ENCODE measurements at regions not wholly inside any gene's neighbourhood (a gene's known extent, or its start where the extent isn't known, plus 50 kb on each side); places are given as distances from the start of the nearest gene placed in this dataset.
"Not testable (repeated sequence)": the region's sequence is repeated elsewhere in the genome, so short reads cannot be mapped to it uniquely, and the experiment has no call there.

- peak; percentile 80 for DNase-seq
These were observed 56.3 kb upstream of the KRTAP5-11 start for GRCh38 chr11:71638801-71639519.

GRCh38 chr11:71639520-71639849 lies 56.8 kb upstream of the KRTAP5-11 start:
- DNase-seq, result not testable (repeated sequence)

GRCh38 chr11:71639916-71640315 lies 57.2 kb upstream of the KRTAP5-11 start:
- not testable (repeated sequence) for DNase-seq

- DNase-seq, result not testable (repeated sequence)
These were observed 64.4 kb upstream of the KRTAP5-11 start for GRCh38 chr11:71647078-71647477.

GRCh38 chr11:71652998-71653397 lies 70.3 kb upstream of the KRTAP5-11 start:
- not testable (repeated sequence) for DNase-seq

GRCh38 chr11:71654423-71654822 lies 71.7 kb upstream of the KRTAP5-11 start:
- DNase-seq, result not testable (repeated sequence)

- not testable (repeated sequence) for DNase-seq
These were observed 72.4 kb upstream of the KRTAP5-11 start for GRCh38 chr11:71655041-71655440.

- not testable (repeated sequence) for DNase-seq
These were observed 73.8 kb upstream of the KRTAP5-11 start for GRCh38 chr11:71656513-71656912.

GRCh38 chr11:71664941-71665340 lies 82.3 kb upstream of the KRTAP5-11 start:
- DNase-seq, result not testable (repeated sequence)

GRCh38 chr11:71698110-71698509 lies 115.4 kb upstream of the KRTAP5-11 start:
- not testable (repeated sequence) for DNase-seq

- not testable (repeated sequence) for DNase-seq
These were observed 116.3 kb upstream of the KRTAP5-11 start for GRCh38 chr11:71698961-71699360.

- not testable (repeated sequence) for DNase-seq
These were observed 119.0 kb upstream of the KRTAP5-11 start for GRCh38 chr11:71701435-71702291.

- not testable (repeated sequence) for DNase-seq
These were observed 122.5 kb upstream of the KRTAP5-11 start for GRCh38 chr11:71705086-71705737.

GRCh38 chr11:71705738-71706432 lies 123.2 kb upstream of the KRTAP5-11 start:
- not testable (repeated sequence) for DNase-seq

GRCh38 chr11:71707083-71707482 lies 124.4 kb upstream of the KRTAP5-11 start:
- DNase-seq, result not testable (repeated sequence)

- not testable (repeated sequence) for DNase-seq
These were observed 123.5 kb upstream of the DEFB108B start for GRCh38 chr11:71709541-71709940.

- DNase-seq, result not testable (repeated sequence)
These were observed 122.8 kb upstream of the DEFB108B start for GRCh38 chr11:71710171-71710671.

- DNase-seq, result not testable (repeated sequence)
These were observed 122.2 kb upstream of the DEFB108B start for GRCh38 chr11:71710701-71711385.

- DNase-seq, result not testable (repeated sequence)
These were observed 120.7 kb upstream of the DEFB108B start for GRCh38 chr11:71712350-71712749.

GRCh38 chr11:71712846-71713245 lies 120.2 kb upstream of the DEFB108B start:
- not testable (repeated sequence) for DNase-seq

- DNase-seq, result not testable (repeated sequence)
These were observed 118.5 kb upstream of the DEFB108B start for GRCh38 chr11:71714510-71714909.

- not testable (repeated sequence) for DNase-seq
These were observed 111.2 kb upstream of the DEFB108B start for GRCh38 chr11:71721840-71722239.
